Neural cell (in vitro differentiated cells): ENCODE measurements at regions not wholly inside any gene's neighbourhood (a gene's known extent, or its start where the extent isn't known, plus 50 kb on each side); places are given as distances from the start of the nearest gene placed in this dataset.

Experiments
- EZH2 ChIP-seq: fragments of 200-600, 300-800 bp; shearing (Covaris generic), sonication (generic); IDR thresholded peaks from 2 replicates; pipeline ENCODE4 v1.6.1; 2014; ENCODE audit warnings: antibody characterized with exemption, low read length, borderline replicate concordance, mild to moderate bottlenecking; ENCODE audit not compliant: insufficient read depth, poor library complexity, severe bottlenecking
- POLR2AphosphoS5 ChIP-seq: IDR thresholded peaks from 2 replicates; pipeline ENCODE4 v1.6.1; 2012
- RAD21 ChIP-seq: fragments of 450-650 bp; conservative IDR thresholded peaks from 2 replicates; pipeline ENCODE4 v1.6.1; 2014; ENCODE audit warnings: antibody characterized with exemption, mild to moderate bottlenecking, moderate library complexity
- TF ChIP-seq, protein P1 (sequence below): fragments of 450-650 bp; IDR thresholded peaks from 2 replicates; pipeline ENCODE4 v1.5.1; 2014; ENCODE audit warnings: antibody characterized with exemption, mild to moderate bottlenecking, moderate library complexity; ENCODE audit not compliant: poor library complexity, severe bottlenecking

- TF ChIP-seq RAD21 = no peak
- TF ChIP-seq, protein P1, sequence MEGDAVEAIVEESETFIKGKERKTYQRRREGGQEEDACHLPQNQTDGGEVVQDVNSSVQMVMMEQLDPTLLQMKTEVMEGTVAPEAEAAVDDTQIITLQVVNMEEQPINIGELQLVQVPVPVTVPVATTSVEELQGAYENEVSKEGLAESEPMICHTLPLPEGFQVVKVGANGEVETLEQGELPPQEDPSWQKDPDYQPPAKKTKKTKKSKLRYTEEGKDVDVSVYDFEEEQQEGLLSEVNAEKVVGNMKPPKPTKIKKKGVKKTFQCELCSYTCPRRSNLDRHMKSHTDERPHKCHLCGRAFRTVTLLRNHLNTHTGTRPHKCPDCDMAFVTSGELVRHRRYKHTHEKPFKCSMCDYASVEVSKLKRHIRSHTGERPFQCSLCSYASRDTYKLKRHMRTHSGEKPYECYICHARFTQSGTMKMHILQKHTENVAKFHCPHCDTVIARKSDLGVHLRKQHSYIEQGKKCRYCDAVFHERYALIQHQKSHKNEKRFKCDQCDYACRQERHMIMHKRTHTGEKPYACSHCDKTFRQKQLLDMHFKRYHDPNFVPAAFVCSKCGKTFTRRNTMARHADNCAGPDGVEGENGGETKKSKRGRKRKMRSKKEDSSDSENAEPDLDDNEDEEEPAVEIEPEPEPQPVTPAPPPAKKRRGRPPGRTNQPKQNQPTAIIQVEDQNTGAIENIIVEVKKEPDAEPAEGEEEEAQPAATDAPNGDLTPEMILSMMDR = no peak
- TF ChIP-seq POLR2AphosphoS5 = no peak
- no peak for TF ChIP-seq EZH2
These were observed 342.8 kb upstream of the RAB6C start for GRCh38 chr2:129636692-129637091.
